SH-SY5Y (cell line): ENCODE measurements at regions not wholly inside any gene's neighbourhood (a gene's known extent, or its start where the extent isn't known, plus 50 kb on each side); places are given as distances from the start of the nearest gene placed in this dataset.

ENCODE experiments used
- GATA2 ChIP-seq: IDR thresholded peaks from 2 replicates; pipeline ENCODE4 v1.6.1; 2011; ENCODE audit warnings: mild to moderate bottlenecking, low read depth, low read length
- GATA3 ChIP-seq: IDR thresholded peaks from 2 replicates; pipeline ENCODE4 v1.6.1; 2011; ENCODE audit warnings: low read depth, mild to moderate bottlenecking, low read length, moderate library complexity

- TF ChIP-seq GATA3, result no peak
- no peak for TF ChIP-seq GATA2
These were observed 289.9 kb downstream of the SHOX2 start for GRCh38 chr3:157816296-157816695.

- TF ChIP-seq GATA3 (no peak), GATA2 (no peak)
These were observed 290.5 kb downstream of the SHOX2 start for GRCh38 chr3:157815739-157816138.

- TF ChIP-seq GATA2 (peak; percentile 93), GATA3 (peak; percentile 90)
These were observed 295.1 kb downstream of the SHOX2 start for GRCh38 chr3:157810924-157811718.

- TF ChIP-seq GATA2 (no peak), GATA3 (no peak)
These were observed 298.9 kb downstream of the SHOX2 start for GRCh38 chr3:157807280-157807679.

- TF ChIP-seq GATA3, result no peak
- no peak for TF ChIP-seq GATA2
These were observed 300.7 kb downstream of the SHOX2 start for GRCh38 chr3:157805538-157805937.

- no peak for TF ChIP-seq GATA3
- TF ChIP-seq GATA2, result no peak
These were observed 291.6 kb upstream of the VEPH1 start for GRCh38 chr3:157794771-157795170.

GRCh38 chr3:157793745-157794144 lies 290.5 kb upstream of the VEPH1 start:
- no peak for TF ChIP-seq GATA3
- no peak for TF ChIP-seq GATA2

- TF ChIP-seq GATA2 (no peak), GATA3 (no peak)
These were observed 285.9 kb upstream of the VEPH1 start for GRCh38 chr3:157789162-157789561.

- TF ChIP-seq GATA3, result 0 out of 2 replicates have a peak, but pooled peaks have one; percentile 19
- no peak; the same call in none of the 2 replicates for TF ChIP-seq GATA2
These were observed 283.4 kb upstream of the VEPH1 start for GRCh38 chr3:157786618-157787017.

- no peak for TF ChIP-seq GATA2
- TF ChIP-seq GATA3, result no peak
These were observed 283.0 kb upstream of the VEPH1 start for GRCh38 chr3:157786211-157786610.

- TF ChIP-seq GATA3 (peak; percentile 98), GATA2 (peak; percentile 91)
These were observed 282.0 kb upstream of the VEPH1 start for GRCh38 chr3:157785102-157785826.

- TF ChIP-seq GATA2, result no peak
- TF ChIP-seq GATA3, result no peak
These were observed 279.0 kb upstream of the VEPH1 start for GRCh38 chr3:157782236-157782635.

GRCh38 chr3:157776861-157777260 lies 273.6 kb upstream of the VEPH1 start:
- no peak for TF ChIP-seq GATA3
- TF ChIP-seq GATA2, result no peak

- no peak for TF ChIP-seq GATA2
- TF ChIP-seq GATA3, result no peak
These were observed 272.2 kb upstream of the VEPH1 start for GRCh38 chr3:157775446-157775845.

- TF ChIP-seq GATA2 (no peak), GATA3 (no peak)
These were observed 266.2 kb upstream of the VEPH1 start for GRCh38 chr3:157769378-157769777.

- TF ChIP-seq GATA3 (no peak), GATA2 (no peak)
These were observed 264.4 kb upstream of the VEPH1 start for GRCh38 chr3:157767607-157768006.
